B cell (primary cell): ENCODE measurements at regions not wholly inside any gene's neighbourhood (a gene's known extent, or its start where the extent isn't known, plus 50 kb on each side); places are given as distances from the start of the nearest gene placed in this dataset.

Experiments
- ATAC-seq: fragments of 200-7000 bp; cut with Tn5 transposase; one replicate; pipeline ENCODE4 v1.10.0; 2021; ENCODE audit warnings: low read depth, mild to moderate bottlenecking, moderate number of reproducible peaks, moderate library complexity
- CTCF ChIA-PET: fragments of 350-600 bp; sonication (Branson Sonifier 250); formaldehyde crosslinking; loops from one replicate; lab custom pipeline; 2021; ENCODE audit warnings: antibody characterized with exemption, inconsistent platforms; lab: Charles Lee
- POLR2A ChIA-PET: fragments of 350-600 bp; sonication (Branson Sonifier 250); formaldehyde crosslinking; loops from one replicate; lab custom pipeline; 2021; ENCODE audit warnings: antibody characterized with exemption; lab: Charles Lee
- DNase-seq: peaks from one replicate; pipeline ENCODE4 v3.0.0; 2013
- H2AFZ ChIP-seq: 2 replicates; pipeline ENCODE4 v1.6.1; 2012; ENCODE audit warnings: mild to moderate bottlenecking, low read depth, low read length; ENCODE audit not compliant: insufficient read depth, poor library complexity, severe bottlenecking
- H3K27ac ChIP-seq, 2 donors: 1 replicate in 1 of 2; 2 replicates in 1 of 2; pipeline ENCODE4 v1.5.1; 2012 to 2013; ENCODE audit warnings: low read length in 2 of 2, mild to moderate bottlenecking in 2 of 2, moderate library complexity in 1 of 2
- H3K27me3 ChIP-seq, 4 experiments: fragments of 200-600 bp in 1 of 4; sonication (generic) in 1 of 4; replicated peaks in 1 of 4; 1 replicate in 2 of 4; 2 replicates in 2 of 4; pipeline versions ENCODE4 v1.6.1 to v1.7.0; 2013 to 2016; ENCODE audit warnings: low read length in 3 of 4, mild to moderate bottlenecking in 2 of 4, mixed read lengths in 1 of 4, moderate library complexity in 1 of 4; ENCODE audit not compliant: insufficient read depth in 4 of 4, control insufficient read depth in 3 of 4; ENCODE audit errors: control extremely low read depth in 1 of 4
- H3K36me3 ChIP-seq, 2 experiments: replicated peaks in 1 of 2; 1 replicate in 1 of 2; 2 replicates in 1 of 2; pipeline versions ENCODE4 v1.6.1 to v1.7.1; 2013; ENCODE audit warnings: low read length in 1 of 2; ENCODE audit not compliant: insufficient read depth in 2 of 2, control insufficient read depth in 1 of 2; ENCODE audit errors: control extremely low read depth in 1 of 2, extremely low read depth in 1 of 2
- H3K4me1 ChIP-seq, 2 donors: fragments of 200-600 bp in 1 of 2; sonication (generic) in 1 of 2; 1 replicate in 1 of 2; 2 replicates in 1 of 2; pipeline versions ENCODE4 v1.5.1 to v1.6.1; 2013 to 2017; ENCODE audit warnings: low read length in 2 of 2; ENCODE audit not compliant: control insufficient read depth in 2 of 2, insufficient read depth in 2 of 2
- H3K4me2 ChIP-seq: replicated peaks from 2 replicates; pipeline ENCODE3; 2012; ENCODE audit warnings: mild to moderate bottlenecking, low read depth, low read length; ENCODE audit not compliant: poor library complexity, severe bottlenecking
- H3K4me3 ChIP-seq, 5 experiments: fragments of 200-600 bp in 1 of 5; sonication (generic) in 1 of 5; 1 replicate in 3 of 5; 2 replicates in 2 of 5; pipeline versions ENCODE4 v1.5.1 to v1.7.0; 2011 to 2016; ENCODE audit warnings: low read length in 4 of 5, mild to moderate bottlenecking in 4 of 5, low read depth in 2 of 5, control low read depth in 1 of 5, moderate library complexity in 1 of 5; ENCODE audit not compliant: insufficient read depth in 1 of 5; ENCODE audit errors: control extremely low read depth in 1 of 5, extremely low read depth in 1 of 5
- H3K79me2 ChIP-seq: fragments of 200-600 bp; sonication (generic); one replicate; pipeline ENCODE4 v1.6.0; 2016; ENCODE audit warnings: low read length; ENCODE audit not compliant: control insufficient read depth, insufficient read depth
- H3K9ac ChIP-seq: fragments of 200-600 bp; sonication (generic); 2 replicates; pipeline ENCODE4 v1.6.1; 2017; ENCODE audit warnings: mild to moderate bottlenecking, low read length, moderate library complexity
- H3K9me3 ChIP-seq, 3 donors: one replicate each; pipeline versions ENCODE4 v1.6.1 to v1.7.1; 2013; ENCODE audit warnings: low read length in 2 of 3; ENCODE audit not compliant: control insufficient read depth in 2 of 3, insufficient read depth in 1 of 3; ENCODE audit errors: control extremely low read depth in 1 of 3
- H4K20me1 ChIP-seq: 2 replicates; pipeline ENCODE4 v1.6.0; 2012; ENCODE audit warnings: mild to moderate bottlenecking, low read length; ENCODE audit not compliant: insufficient read depth, control insufficient read depth, poor library complexity, severe bottlenecking
- H3K27ac Mint-ChIP-seq: one replicate; pipeline ENCODE4 v1.8.0; 2021; ENCODE audit warnings: mixed read lengths
- H3K27me3 Mint-ChIP-seq: one replicate; pipeline ENCODE4 v1.8.0; 2021; ENCODE audit warnings: mixed read lengths
- H3K4me1 Mint-ChIP-seq: one replicate; pipeline ENCODE4 v1.8.0; 2021; ENCODE audit warnings: mixed read lengths
- H3K4me3 Mint-ChIP-seq: one replicate; pipeline ENCODE4 v1.8.0; 2021; ENCODE audit warnings: mixed read lengths
- H3K9me3 Mint-ChIP-seq: one replicate; pipeline ENCODE4 v1.8.0; 2022; ENCODE audit warnings: mixed read lengths; ENCODE audit not compliant: insufficient read depth
- EZH2 ChIP-seq: IDR thresholded peaks from 2 replicates; pipeline ENCODE4 v1.6.1; 2012; ENCODE audit warnings: borderline replicate concordance, low read depth, mild to moderate bottlenecking, moderate library complexity, low read length; ENCODE audit not compliant: insufficient read depth, poor library complexity, severe bottlenecking
- WGBS: methylation state at CpG from one replicate; pipeline ENCODE4 v1.1.5; 2013; ENCODE audit warnings: missing lambda C conversion rate; ENCODE audit not compliant: insufficient coverage; 5-methylcytosine and 5-hydroxymethylcytosine counted together
- intact Hi-C: fragments of 100-400 bp; cut with micrococcal nuclease; formaldehyde crosslinking; loops from one replicate; pipeline ENCODE4 v1.10.0; 2022
- TF ChIP-seq, protein P1 (sequence below): fragments of 200-600 bp; IDR thresholded peaks from one replicate; pipeline ENCODE4 v1.8.0; 2022; ENCODE audit warnings: antibody characterized with exemption, mild to moderate bottlenecking

DNA sequence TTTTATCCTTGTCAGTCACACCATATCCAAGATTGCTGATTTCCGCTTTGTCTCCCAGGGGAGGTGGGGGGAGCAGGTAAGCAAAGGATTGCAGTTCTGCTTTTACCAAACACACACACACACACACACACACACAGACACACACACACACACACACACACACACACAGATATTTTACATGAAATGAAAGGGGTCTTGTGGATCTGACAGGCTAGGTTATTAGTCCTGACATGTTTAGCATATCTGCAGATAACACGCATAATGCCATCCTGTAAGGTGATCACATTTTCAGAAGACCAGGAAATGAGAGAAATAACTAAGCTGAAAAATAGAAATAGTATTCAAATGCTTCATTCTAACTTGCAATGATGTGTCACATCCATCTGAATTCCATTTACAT lies 1113.3 kb downstream of the CDH8 start:
- Histone ChIP-seq H3K4me1 (no peaks in the 10 kb centered on the region), H3K79me2 (no peaks in the 10 kb centered on the region), H4K20me1 (no peaks in the 10 kb centered on the region), H2AFZ (no peak overlapping the region), H3K27me3 (no peaks in the 10 kb centered on the region), H3K9me3 (no peaks in the 10 kb centered on the region), H3K36me3 (no peaks in the 10 kb centered on the region), H3K9ac (no peak overlapping the region), H3K27ac (no peak overlapping the region), H3K4me2 (no peak overlapping the region), H3K4me3 (no peak overlapping the region)
- Mint-ChIP-seq H3K27ac (no peak overlapping the region), H3K4me1 (no peaks in the 10 kb centered on the region), H3K27me3 (no peaks in the 10 kb centered on the region), H3K9me3 (no peaks in the 10 kb centered on the region), H3K4me3 (no peak overlapping the region)
- no peak for ATAC-seq
- intact Hi-C loops, result no loop called here
- no peak for DNase-seq
- no CpG with 5 or more reads among the region's 2 CpGs for WGBS
- TF ChIP-seq, protein P1, sequence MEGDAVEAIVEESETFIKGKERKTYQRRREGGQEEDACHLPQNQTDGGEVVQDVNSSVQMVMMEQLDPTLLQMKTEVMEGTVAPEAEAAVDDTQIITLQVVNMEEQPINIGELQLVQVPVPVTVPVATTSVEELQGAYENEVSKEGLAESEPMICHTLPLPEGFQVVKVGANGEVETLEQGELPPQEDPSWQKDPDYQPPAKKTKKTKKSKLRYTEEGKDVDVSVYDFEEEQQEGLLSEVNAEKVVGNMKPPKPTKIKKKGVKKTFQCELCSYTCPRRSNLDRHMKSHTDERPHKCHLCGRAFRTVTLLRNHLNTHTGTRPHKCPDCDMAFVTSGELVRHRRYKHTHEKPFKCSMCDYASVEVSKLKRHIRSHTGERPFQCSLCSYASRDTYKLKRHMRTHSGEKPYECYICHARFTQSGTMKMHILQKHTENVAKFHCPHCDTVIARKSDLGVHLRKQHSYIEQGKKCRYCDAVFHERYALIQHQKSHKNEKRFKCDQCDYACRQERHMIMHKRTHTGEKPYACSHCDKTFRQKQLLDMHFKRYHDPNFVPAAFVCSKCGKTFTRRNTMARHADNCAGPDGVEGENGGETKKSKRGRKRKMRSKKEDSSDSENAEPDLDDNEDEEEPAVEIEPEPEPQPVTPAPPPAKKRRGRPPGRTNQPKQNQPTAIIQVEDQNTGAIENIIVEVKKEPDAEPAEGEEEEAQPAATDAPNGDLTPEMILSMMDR, result no peak
- no peak for TF ChIP-seq EZH2
- POLR2A ChIA-PET, result no interaction called here
- CTCF ChIA-PET, result no interaction called here

DNA sequence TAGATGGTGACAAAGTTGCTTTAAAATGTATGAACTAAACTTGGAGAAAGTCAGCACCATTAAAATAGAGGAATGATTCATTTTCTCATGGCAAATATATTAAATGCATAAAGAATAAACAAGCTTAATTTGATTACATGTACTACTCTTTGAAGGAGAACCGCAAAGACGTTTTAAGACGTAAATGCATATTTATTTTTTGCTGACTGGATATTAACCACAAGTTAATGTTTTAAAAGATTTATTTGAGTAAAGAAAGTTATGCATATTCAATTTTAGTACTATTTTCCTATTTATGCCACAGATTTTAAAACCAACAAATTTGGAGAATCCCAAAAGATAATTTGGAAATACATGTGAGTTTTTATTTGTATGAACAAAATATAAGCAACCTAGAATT lies 1121.9 kb downstream of the CDH8 start:
- no peak for DNase-seq
- Mint-ChIP-seq H3K4me3 (no peak overlapping the region), H3K4me1 (no peaks in the 10 kb centered on the region), H3K27me3 (no peaks in the 10 kb centered on the region), H3K27ac (no peak overlapping the region), H3K9me3 (no peaks in the 10 kb centered on the region)
- Histone ChIP-seq H3K9ac (no peak overlapping the region), H3K36me3 (no peaks in the 10 kb centered on the region), H2AFZ (no peak overlapping the region), H3K9me3 (no peaks in the 10 kb centered on the region), H3K27ac (no peak overlapping the region), H3K4me3 (no peak overlapping the region), H4K20me1 (no peaks in the 10 kb centered on the region), H3K4me2 (no peak overlapping the region), H3K79me2 (no peaks in the 10 kb centered on the region), H3K4me1 (no peaks in the 10 kb centered on the region), H3K27me3 (no peaks in the 10 kb centered on the region)
- no CpG with 5 or more reads among the region's 3 CpGs for WGBS
- CTCF ChIA-PET, result no interaction called here
- intact Hi-C loops, result no loop called here
- POLR2A ChIA-PET, result no interaction called here
- ATAC-seq, result no peak
- no peak for TF ChIP-seq EZH2
- TF ChIP-seq, protein P1, result no peak
